Pons (tissue), 1 donor: ENCODE measurements at regions not wholly inside any gene's neighbourhood (a gene's known extent, or its start where the extent isn't known, plus 50 kb on each side); places are given as distances from the start of the nearest gene placed in this dataset.

Source experiments
- DNase-seq: peaks from one replicate; pipeline ENCODE4 v3.0.0-alpha.2; 2016; ENCODE audit warnings: low spot score

- no peak for DNase-seq
These were observed 489.6 kb downstream of the BMP2 start for GRCh38 chr20:7257099-7257498.

- DNase-seq, result no peak
These were observed 490.4 kb downstream of the BMP2 start for GRCh38 chr20:7257692-7258466.

- DNase-seq, result no peak
These were observed 495.3 kb downstream of the BMP2 start for GRCh38 chr20:7262803-7263202.

GRCh38 chr20:7264137-7264536 lies 496.7 kb downstream of the BMP2 start:
- DNase-seq, result no peak

GRCh38 chr20:7269452-7269851 lies 502.0 kb downstream of the BMP2 start:
- DNase-seq, result no peak

GRCh38 chr20:7272512-7272911 lies 505.0 kb downstream of the BMP2 start:
- peak; percentile 20 for DNase-seq

- DNase-seq, result no peak
These were observed 507.4 kb downstream of the BMP2 start for GRCh38 chr20:7274870-7275269.

GRCh38 chr20:7275645-7276237 lies 508.3 kb downstream of the BMP2 start:
- peak; percentile 15 for DNase-seq

GRCh38 chr20:7285918-7286556 lies 518.6 kb downstream of the BMP2 start:
- peak; percentile 88 for DNase-seq

- DNase-seq, result no peak
These were observed 523.9 kb downstream of the BMP2 start for GRCh38 chr20:7291323-7291943.

- no peak for DNase-seq
These were observed 524.5 kb downstream of the BMP2 start for GRCh38 chr20:7291946-7292345.

- no peak for DNase-seq
These were observed 527.4 kb downstream of the BMP2 start for GRCh38 chr20:7294816-7295360.

GRCh38 chr20:7301807-7302206 lies 534.3 kb downstream of the BMP2 start:
- no peak for DNase-seq

- DNase-seq, result no peak
These were observed 534.8 kb downstream of the BMP2 start for GRCh38 chr20:7302250-7302649.

GRCh38 chr20:7305976-7306375 lies 538.5 kb downstream of the BMP2 start:
- no peak for DNase-seq

GRCh38 chr20:7308163-7308562 lies 540.7 kb downstream of the BMP2 start:
- no peak for DNase-seq

- DNase-seq, result no peak
These were observed 545.6 kb downstream of the BMP2 start for GRCh38 chr20:7313047-7313446.

- DNase-seq, result no peak
These were observed 556.5 kb downstream of the BMP2 start for GRCh38 chr20:7323957-7324356.

GRCh38 chr20:7327810-7328209 lies 560.3 kb downstream of the BMP2 start:
- no peak for DNase-seq

GRCh38 chr20:7330850-7331249 lies 563.4 kb downstream of the BMP2 start:
- DNase-seq, result no peak

- DNase-seq, result no peak
These were observed 564.7 kb downstream of the BMP2 start for GRCh38 chr20:7332169-7332568.

- DNase-seq, result no peak
These were observed 566.4 kb downstream of the BMP2 start for GRCh38 chr20:7333841-7334240.

GRCh38 chr20:7346026-7346425 lies 578.5 kb downstream of the BMP2 start:
- no peak for DNase-seq
